Lower leg skin (tissue), 3 donors: ENCODE measurements at regions not wholly inside any gene's neighbourhood (a gene's known extent, or its start where the extent isn't known, plus 50 kb on each side); places are given as distances from the start of the nearest gene placed in this dataset.

Experiments
- CTCF ChIP-seq, 3 donors: fragments of 450-650 bp; IDR thresholded peaks; one replicate each; pipeline ENCODE4 v1.5.1; 2016; ENCODE audit warnings: antibody characterized with exemption in 3 of 3, mild to moderate bottlenecking in 3 of 3, moderate library complexity in 2 of 3
- POLR2A ChIP-seq, 2 donors: fragments of 450-650 bp; IDR thresholded peaks; one replicate each; pipeline ENCODE4 v1.6.1; 2016 to 2017; ENCODE audit warnings: antibody characterized with exemption in 2 of 2, mild to moderate bottlenecking in 1 of 2, moderate library complexity in 1 of 2

DNA sequence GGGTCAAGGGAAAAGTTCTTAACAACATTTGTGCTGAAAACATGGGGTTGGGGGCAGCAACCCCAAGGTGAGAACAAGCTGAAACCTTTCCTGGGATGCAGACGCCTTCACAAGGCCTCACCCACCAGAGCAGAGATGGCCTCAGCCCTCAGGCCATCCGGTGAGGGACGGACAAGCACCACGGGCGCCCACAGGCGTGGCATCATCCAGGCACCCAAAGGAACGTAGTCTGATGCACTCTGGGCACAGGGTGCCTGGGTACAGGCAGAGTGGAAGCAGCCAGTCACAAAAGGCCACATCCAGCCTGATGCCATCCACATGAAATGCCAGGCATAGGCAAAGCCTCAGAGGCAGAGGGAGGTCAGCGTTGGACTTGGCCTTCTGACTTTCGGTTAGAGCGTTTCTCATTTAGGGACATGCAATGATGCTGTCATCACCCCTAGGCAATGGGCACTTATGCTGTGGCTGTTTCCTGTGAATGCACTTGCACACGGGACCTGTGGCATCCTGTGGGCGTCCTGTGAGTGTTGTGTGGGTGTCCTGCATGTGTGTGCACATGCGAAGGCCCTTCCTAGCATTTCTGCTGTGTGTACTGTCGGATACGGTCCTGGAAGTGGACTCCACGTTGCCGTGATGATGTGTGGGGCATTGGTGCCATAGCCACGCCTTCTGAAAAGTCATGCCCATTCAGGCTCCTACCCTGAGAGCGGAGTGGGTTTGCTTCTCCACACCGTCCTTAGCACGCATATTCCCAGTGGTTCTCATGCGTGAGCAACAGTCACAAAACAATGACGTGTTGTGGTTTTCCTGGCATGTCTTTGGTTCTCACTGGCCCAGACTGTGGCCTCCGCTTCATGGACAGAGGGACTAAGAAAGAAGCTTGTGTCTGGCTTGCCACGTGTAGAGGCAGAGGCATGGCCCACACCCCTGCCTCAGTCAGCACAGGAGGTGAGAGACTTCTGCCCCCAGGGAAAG lies 52.7 kb upstream of the ZNF469 start:
- TF ChIP-seq CTCF (IDR thresholded peaks at IDR 0.05) (no peak), POLR2A (IDR thresholded peaks at IDR 0.05) (no peak)
